ENCODE measurements at regions not wholly inside any gene's neighbourhood (a gene's known extent, or its start where the extent isn't known, plus 50 kb on each side); places are given as distances from the start of the nearest gene placed in this dataset.

DNA sequence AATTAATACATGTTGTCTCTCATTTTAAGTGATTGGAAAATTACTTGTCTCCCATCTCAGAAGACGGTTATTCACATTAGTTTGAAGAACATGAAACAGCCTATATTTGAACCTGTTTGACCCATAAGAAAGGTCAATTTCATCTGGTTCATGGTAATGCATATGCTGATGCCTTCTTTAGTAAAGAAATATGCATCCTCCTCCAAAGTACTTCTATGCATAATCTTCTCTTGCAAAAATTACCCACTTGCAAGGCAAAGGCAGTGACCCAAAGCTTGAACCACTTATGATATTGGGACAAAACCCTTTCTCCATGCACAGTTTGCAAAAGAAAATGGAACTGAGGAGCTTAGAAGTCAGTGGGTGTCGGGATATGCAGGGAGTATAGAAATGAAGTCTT lies 65.4 kb upstream of the IRX1 start:
- TF ChIP-seq, protein P1, sequence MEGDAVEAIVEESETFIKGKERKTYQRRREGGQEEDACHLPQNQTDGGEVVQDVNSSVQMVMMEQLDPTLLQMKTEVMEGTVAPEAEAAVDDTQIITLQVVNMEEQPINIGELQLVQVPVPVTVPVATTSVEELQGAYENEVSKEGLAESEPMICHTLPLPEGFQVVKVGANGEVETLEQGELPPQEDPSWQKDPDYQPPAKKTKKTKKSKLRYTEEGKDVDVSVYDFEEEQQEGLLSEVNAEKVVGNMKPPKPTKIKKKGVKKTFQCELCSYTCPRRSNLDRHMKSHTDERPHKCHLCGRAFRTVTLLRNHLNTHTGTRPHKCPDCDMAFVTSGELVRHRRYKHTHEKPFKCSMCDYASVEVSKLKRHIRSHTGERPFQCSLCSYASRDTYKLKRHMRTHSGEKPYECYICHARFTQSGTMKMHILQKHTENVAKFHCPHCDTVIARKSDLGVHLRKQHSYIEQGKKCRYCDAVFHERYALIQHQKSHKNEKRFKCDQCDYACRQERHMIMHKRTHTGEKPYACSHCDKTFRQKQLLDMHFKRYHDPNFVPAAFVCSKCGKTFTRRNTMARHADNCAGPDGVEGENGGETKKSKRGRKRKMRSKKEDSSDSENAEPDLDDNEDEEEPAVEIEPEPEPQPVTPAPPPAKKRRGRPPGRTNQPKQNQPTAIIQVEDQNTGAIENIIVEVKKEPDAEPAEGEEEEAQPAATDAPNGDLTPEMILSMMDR (IDR thresholded peaks at IDR 0.05): no peak
- TF ChIP-seq KAT7 (CRISPR knock-in tag; IDR thresholded peaks at IDR 0.05; ENCODE audit: borderline replicate concordance): no peak
- TF ChIP-seq, protein P2, sequence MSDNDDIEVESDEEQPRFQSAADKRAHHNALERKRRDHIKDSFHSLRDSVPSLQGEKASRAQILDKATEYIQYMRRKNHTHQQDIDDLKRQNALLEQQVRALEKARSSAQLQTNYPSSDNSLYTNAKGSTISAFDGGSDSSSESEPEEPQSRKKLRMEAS (CRISPR knock-in tag; IDR thresholded peaks at IDR 0.05): no peak
- TF ChIP-seq JUN (CRISPR knock-in tag; IDR thresholded peaks at IDR 0.05): no peak
- TF ChIP-seq, protein P3, sequence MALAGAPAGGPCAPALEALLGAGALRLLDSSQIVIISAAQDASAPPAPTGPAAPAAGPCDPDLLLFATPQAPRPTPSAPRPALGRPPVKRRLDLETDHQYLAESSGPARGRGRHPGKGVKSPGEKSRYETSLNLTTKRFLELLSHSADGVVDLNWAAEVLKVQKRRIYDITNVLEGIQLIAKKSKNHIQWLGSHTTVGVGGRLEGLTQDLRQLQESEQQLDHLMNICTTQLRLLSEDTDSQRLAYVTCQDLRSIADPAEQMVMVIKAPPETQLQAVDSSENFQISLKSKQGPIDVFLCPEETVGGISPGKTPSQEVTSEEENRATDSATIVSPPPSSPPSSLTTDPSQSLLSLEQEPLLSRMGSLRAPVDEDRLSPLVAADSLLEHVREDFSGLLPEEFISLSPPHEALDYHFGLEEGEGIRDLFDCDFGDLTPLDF (CRISPR knock-in tag; IDR thresholded peaks at IDR 0.05): no peak
- no peak for TF ChIP-seq NR1H2 (CRISPR knock-in tag; IDR thresholded peaks at IDR 0.05)
- no peak for TF ChIP-seq ZNF671 (CRISPR knock-in tag; IDR thresholded peaks at IDR 0.05)
- no peak for TF ChIP-seq MXD4 (CRISPR knock-in tag; IDR thresholded peaks at IDR 0.05; ENCODE audit: borderline replicate concordance)
- TF ChIP-seq, protein P4, sequence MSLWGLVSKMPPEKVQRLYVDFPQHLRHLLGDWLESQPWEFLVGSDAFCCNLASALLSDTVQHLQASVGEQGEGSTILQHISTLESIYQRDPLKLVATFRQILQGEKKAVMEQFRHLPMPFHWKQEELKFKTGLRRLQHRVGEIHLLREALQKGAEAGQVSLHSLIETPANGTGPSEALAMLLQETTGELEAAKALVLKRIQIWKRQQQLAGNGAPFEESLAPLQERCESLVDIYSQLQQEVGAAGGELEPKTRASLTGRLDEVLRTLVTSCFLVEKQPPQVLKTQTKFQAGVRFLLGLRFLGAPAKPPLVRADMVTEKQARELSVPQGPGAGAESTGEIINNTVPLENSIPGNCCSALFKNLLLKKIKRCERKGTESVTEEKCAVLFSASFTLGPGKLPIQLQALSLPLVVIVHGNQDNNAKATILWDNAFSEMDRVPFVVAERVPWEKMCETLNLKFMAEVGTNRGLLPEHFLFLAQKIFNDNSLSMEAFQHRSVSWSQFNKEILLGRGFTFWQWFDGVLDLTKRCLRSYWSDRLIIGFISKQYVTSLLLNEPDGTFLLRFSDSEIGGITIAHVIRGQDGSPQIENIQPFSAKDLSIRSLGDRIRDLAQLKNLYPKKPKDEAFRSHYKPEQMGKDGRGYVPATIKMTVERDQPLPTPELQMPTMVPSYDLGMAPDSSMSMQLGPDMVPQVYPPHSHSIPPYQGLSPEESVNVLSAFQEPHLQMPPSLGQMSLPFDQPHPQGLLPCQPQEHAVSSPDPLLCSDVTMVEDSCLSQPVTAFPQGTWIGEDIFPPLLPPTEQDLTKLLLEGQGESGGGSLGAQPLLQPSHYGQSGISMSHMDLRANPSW (CRISPR knock-in tag; conservative IDR thresholded peaks at IDR 0.05; ENCODE audit: low read depth): no peak

Measured in WTC11 (cell line).